ENCODE measurements at regions not wholly inside any gene's neighbourhood (a gene's known extent, or its start where the extent isn't known, plus 50 kb on each side); places are given as distances from the start of the nearest gene placed in this dataset.
A peak's percentile ranks its signal among the peaks of the same experiment; 100 is the strongest.

DNA sequence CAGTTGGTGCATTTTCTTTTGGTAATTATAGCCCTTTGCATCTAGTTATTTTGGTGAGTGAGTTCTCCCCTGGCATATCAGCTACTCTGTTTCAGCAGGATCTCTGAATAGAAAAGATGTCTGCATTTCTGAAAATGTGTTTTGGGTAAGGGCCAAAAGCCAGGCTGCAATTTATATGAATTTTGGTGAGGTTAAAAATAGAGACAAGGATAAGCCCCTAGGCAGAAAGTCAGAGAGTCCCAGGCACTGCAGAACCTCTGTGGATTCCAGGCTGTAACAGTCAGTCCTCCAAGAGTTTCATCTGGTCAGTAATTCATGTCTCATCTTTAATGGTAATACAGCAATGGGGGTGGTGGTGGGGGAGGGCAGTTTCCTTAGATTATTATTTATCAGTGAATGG is 53.0 kb downstream of the HDGFL1 start (continued):
- TF ChIP-seq, protein P1, sequence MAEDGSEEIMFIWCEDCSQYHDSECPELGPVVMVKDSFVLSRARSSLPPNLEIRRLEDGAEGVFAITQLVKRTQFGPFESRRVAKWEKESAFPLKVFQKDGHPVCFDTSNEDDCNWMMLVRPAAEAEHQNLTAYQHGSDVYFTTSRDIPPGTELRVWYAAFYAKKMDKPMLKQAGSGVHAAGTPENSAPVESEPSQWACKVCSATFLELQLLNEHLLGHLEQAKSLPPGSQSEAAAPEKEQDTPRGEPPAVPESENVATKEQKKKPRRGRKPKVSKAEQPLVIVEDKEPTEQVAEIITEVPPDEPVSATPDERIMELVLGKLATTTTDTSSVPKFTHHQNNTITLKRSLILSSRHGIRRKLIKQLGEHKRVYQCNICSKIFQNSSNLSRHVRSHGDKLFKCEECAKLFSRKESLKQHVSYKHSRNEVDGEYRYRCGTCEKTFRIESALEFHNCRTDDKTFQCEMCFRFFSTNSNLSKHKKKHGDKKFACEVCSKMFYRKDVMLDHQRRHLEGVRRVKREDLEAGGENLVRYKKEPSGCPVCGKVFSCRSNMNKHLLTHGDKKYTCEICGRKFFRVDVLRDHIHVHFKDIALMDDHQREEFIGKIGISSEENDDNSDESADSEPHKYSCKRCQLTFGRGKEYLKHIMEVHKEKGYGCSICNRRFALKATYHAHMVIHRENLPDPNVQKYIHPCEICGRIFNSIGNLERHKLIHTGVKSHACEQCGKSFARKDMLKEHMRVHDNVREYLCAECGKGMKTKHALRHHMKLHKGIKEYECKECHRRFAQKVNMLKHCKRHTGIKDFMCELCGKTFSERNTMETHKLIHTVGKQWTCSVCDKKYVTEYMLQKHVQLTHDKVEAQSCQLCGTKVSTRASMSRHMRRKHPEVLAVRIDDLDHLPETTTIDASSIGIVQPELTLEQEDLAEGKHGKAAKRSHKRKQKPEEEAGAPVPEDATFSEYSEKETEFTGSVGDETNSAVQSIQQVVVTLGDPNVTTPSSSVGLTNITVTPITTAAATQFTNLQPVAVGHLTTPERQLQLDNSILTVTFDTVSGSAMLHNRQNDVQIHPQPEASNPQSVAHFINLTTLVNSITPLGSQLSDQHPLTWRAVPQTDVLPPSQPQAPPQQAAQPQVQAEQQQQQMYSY (CRISPR knock-in tag; IDR thresholded peaks at IDR 0.05) = no peak
- TF ChIP-seq, protein P2, sequence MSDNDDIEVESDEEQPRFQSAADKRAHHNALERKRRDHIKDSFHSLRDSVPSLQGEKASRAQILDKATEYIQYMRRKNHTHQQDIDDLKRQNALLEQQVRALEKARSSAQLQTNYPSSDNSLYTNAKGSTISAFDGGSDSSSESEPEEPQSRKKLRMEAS (CRISPR knock-in tag; IDR thresholded peaks at IDR 0.05) = no peak
- TF ChIP-seq, protein P3, sequence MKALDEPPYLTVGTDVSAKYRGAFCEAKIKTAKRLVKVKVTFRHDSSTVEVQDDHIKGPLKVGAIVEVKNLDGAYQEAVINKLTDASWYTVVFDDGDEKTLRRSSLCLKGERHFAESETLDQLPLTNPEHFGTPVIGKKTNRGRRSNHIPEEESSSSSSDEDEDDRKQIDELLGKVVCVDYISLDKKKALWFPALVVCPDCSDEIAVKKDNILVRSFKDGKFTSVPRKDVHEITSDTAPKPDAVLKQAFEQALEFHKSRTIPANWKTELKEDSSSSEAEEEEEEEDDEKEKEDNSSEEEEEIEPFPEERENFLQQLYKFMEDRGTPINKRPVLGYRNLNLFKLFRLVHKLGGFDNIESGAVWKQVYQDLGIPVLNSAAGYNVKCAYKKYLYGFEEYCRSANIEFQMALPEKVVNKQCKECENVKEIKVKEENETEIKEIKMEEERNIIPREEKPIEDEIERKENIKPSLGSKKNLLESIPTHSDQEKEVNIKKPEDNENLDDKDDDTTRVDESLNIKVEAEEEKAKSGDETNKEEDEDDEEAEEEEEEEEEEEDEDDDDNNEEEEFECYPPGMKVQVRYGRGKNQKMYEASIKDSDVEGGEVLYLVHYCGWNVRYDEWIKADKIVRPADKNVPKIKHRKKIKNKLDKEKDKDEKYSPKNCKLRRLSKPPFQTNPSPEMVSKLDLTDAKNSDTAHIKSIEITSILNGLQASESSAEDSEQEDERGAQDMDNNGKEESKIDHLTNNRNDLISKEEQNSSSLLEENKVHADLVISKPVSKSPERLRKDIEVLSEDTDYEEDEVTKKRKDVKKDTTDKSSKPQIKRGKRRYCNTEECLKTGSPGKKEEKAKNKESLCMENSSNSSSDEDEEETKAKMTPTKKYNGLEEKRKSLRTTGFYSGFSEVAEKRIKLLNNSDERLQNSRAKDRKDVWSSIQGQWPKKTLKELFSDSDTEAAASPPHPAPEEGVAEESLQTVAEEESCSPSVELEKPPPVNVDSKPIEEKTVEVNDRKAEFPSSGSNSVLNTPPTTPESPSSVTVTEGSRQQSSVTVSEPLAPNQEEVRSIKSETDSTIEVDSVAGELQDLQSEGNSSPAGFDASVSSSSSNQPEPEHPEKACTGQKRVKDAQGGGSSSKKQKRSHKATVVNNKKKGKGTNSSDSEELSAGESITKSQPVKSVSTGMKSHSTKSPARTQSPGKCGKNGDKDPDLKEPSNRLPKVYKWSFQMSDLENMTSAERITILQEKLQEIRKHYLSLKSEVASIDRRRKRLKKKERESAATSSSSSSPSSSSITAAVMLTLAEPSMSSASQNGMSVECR (CRISPR knock-in tag; IDR thresholded peaks at IDR 0.05; ENCODE audit: borderline replicate concordance) = no peak
- TF ChIP-seq NR1H2 (CRISPR knock-in tag; IDR thresholded peaks at IDR 0.05) (no peak), TEAD1 (CRISPR knock-in tag; IDR thresholded peaks at IDR 0.05) (no peak), TCF7 (CRISPR knock-in tag; IDR thresholded peaks at IDR 0.05; ENCODE audit: low read depth) (no peak)
- TF ChIP-seq, protein P4, sequence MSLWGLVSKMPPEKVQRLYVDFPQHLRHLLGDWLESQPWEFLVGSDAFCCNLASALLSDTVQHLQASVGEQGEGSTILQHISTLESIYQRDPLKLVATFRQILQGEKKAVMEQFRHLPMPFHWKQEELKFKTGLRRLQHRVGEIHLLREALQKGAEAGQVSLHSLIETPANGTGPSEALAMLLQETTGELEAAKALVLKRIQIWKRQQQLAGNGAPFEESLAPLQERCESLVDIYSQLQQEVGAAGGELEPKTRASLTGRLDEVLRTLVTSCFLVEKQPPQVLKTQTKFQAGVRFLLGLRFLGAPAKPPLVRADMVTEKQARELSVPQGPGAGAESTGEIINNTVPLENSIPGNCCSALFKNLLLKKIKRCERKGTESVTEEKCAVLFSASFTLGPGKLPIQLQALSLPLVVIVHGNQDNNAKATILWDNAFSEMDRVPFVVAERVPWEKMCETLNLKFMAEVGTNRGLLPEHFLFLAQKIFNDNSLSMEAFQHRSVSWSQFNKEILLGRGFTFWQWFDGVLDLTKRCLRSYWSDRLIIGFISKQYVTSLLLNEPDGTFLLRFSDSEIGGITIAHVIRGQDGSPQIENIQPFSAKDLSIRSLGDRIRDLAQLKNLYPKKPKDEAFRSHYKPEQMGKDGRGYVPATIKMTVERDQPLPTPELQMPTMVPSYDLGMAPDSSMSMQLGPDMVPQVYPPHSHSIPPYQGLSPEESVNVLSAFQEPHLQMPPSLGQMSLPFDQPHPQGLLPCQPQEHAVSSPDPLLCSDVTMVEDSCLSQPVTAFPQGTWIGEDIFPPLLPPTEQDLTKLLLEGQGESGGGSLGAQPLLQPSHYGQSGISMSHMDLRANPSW (CRISPR knock-in tag; conservative IDR thresholded peaks at IDR 0.05; ENCODE audit: low read depth) = no peak
- TF ChIP-seq, protein P5, sequence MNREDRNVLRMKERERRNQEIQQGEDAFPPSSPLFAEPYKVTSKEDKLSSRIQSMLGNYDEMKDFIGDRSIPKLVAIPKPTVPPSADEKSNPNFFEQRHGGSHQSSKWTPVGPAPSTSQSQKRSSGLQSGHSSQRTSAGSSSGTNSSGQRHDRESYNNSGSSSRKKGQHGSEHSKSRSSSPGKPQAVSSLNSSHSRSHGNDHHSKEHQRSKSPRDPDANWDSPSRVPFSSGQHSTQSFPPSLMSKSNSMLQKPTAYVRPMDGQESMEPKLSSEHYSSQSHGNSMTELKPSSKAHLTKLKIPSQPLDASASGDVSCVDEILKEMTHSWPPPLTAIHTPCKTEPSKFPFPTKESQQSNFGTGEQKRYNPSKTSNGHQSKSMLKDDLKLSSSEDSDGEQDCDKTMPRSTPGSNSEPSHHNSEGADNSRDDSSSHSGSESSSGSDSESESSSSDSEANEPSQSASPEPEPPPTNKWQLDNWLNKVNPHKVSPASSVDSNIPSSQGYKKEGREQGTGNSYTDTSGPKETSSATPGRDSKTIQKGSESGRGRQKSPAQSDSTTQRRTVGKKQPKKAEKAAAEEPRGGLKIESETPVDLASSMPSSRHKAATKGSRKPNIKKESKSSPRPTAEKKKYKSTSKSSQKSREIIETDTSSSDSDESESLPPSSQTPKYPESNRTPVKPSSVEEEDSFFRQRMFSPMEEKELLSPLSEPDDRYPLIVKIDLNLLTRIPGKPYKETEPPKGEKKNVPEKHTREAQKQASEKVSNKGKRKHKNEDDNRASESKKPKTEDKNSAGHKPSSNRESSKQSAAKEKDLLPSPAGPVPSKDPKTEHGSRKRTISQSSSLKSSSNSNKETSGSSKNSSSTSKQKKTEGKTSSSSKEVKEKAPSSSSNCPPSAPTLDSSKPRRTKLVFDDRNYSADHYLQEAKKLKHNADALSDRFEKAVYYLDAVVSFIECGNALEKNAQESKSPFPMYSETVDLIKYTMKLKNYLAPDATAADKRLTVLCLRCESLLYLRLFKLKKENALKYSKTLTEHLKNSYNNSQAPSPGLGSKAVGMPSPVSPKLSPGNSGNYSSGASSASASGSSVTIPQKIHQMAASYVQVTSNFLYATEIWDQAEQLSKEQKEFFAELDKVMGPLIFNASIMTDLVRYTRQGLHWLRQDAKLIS (CRISPR knock-in tag; IDR thresholded peaks at IDR 0.05; ENCODE audit: borderline replicate concordance) = no peak

DNA sequence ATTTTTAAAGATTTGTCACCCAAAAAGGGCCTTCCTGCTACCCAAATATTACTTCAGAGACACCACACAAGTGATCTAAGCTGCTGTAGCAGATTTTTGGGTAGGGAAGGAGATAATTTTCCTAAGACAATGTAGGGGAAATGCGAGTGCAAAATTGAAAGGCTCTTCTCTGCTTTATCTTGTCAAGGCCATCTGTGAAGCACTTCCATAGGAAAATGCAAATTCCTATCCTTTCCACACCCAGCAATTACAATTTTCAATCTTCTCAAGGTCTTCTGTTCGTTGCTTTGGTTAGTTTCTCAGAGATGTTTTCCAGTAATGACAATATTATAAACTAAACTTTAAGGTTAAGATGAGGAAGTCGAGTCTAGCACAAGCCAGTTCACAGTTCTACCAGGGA is 53.4 kb downstream of the HDGFL1 start:
- peaks cover 38% of the 10 kb centered on the region for H3K4me1 Mint-ChIP-seq
- ChIA-PET POLR2A (no interaction called here), CTCF (no interaction called here)
- peaks cover 29% of the 10 kb centered on the region for H3K9me3 Mint-ChIP-seq
- no peaks in the 10 kb centered on the region for H3K27me3 Mint-ChIP-seq (ENCODE audit: low read depth)
- H3K36me3 Mint-ChIP-seq = peaks cover 12% of the 10 kb centered on the region
- TF ChIP-seq, protein P6, sequence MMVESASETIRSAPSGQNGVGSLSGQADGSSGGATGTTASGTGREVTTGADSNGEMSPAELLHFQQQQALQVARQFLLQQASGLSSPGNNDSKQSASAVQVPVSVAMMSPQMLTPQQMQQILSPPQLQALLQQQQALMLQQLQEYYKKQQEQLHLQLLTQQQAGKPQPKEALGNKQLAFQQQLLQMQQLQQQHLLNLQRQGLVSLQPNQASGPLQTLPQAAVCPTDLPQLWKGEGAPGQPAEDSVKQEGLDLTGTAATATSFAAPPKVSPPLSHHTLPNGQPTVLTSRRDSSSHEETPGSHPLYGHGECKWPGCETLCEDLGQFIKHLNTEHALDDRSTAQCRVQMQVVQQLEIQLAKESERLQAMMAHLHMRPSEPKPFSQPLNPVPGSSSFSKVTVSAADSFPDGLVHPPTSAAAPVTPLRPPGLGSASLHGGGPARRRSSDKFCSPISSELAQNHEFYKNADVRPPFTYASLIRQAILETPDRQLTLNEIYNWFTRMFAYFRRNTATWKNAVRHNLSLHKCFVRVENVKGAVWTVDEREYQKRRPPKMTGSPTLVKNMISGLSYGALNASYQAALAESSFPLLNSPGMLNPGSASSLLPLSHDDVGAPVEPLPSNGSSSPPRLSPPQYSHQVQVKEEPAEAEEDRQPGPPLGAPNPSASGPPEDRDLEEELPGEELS (CRISPR knock-in tag; IDR thresholded peaks at IDR 0.05) = no peak
- no peak for TF ChIP-seq NR3C1 (CRISPR knock-in tag; conservative IDR thresholded peaks at IDR 0.05; ENCODE audit: low read depth)
- TF ChIP-seq, protein P7, sequence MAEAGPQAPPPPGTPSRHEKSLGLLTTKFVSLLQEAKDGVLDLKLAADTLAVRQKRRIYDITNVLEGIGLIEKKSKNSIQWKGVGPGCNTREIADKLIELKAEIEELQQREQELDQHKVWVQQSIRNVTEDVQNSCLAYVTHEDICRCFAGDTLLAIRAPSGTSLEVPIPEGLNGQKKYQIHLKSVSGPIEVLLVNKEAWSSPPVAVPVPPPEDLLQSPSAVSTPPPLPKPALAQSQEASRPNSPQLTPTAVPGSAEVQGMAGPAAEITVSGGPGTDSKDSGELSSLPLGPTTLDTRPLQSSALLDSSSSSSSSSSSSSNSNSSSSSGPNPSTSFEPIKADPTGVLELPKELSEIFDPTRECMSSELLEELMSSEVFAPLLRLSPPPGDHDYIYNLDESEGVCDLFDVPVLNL (CRISPR knock-in tag; IDR thresholded peaks at IDR 0.05; ENCODE audit: borderline replicate concordance, low read depth) = no peak
- TF ChIP-seq, protein P1 (CRISPR knock-in tag; IDR thresholded peaks at IDR 0.05) = no peak
- H3K27ac Mint-ChIP-seq = peak overlapping the region; percentile 78
- H3K4me3 Mint-ChIP-seq = no peak overlapping the region
- no peak for ATAC-seq
- DNase-seq (ENCODE audit: low spot score) = no peak
